NCI-H2081 treated with DMSO at 0.1 percent for 48 hours (cell line): ENCODE measurements at regions not wholly inside any gene's neighbourhood (a gene's known extent, or its start where the extent isn't known, plus 50 kb on each side); places are given as distances from the start of the nearest gene placed in this dataset.

Experiments used
- DNase-seq: peaks from one replicate; lab custom pipeline; 2025; lab: John Stamatoyannopoulos, UW

DNA sequence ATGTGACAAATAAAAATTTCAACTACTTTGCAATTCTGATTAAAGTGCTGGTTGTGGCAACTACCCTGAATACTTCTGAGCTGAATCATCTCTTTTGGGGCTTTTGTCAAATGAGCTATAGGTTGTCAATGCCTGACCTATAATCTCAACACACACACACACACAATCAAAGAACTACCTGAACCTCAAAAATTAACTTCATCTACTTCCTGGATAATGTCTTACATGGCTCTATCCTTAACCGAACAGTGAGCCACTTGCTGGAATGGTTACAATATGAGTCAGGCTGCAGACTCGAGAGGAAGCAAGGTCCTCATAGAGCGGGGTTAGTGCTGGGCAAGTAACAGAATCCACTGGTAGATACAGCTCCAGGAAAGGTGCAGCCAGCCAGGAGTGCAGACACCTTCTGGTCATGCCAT is 70.6 kb upstream of the DST start:
- no peak for DNase-seq

DNA sequence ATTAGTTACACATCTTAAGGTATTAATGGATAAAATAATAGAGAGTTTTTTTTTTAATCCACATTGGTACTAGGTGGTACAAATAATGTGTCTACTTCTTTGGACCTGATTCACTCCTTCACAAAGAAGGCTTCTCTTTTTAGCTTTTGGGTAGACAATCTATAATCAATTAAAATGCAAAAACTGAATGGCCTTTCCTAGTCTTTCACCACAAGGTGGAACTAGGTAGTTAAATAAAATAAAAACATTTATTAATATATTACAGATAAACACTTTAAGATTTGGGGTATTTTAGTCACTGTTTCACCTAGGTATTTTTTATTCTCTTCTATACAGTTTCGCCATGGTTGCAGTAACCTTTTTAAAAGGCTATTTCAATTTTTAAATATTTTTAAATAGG is 68.3 kb upstream of the DST start:
- DNase-seq, result no peak

DNA sequence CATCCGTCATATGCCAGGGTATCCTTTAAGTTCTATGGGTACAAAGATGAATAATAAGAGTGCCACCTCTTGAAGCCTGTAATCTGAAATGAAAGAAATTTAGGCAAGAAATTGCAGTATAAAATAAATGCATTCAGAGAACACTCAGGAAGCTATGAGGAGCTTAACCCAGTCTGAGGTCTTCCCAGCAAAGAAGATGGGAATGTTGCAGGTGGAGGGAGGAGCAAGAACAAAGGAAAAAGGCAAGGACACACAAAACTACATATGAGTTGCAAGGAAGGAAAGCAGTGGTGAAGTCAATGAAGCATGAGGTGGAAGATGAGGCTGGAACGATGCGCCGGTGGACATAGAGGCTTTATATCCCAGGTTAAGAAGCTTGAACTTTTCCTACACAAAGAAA is 67.0 kb upstream of the DST start:
- DNase-seq, result no peak

- DNase-seq, result no peak
These were observed 66.3 kb upstream of the DST start for GRCh38 chr6:56708810-56709597.

DNA sequence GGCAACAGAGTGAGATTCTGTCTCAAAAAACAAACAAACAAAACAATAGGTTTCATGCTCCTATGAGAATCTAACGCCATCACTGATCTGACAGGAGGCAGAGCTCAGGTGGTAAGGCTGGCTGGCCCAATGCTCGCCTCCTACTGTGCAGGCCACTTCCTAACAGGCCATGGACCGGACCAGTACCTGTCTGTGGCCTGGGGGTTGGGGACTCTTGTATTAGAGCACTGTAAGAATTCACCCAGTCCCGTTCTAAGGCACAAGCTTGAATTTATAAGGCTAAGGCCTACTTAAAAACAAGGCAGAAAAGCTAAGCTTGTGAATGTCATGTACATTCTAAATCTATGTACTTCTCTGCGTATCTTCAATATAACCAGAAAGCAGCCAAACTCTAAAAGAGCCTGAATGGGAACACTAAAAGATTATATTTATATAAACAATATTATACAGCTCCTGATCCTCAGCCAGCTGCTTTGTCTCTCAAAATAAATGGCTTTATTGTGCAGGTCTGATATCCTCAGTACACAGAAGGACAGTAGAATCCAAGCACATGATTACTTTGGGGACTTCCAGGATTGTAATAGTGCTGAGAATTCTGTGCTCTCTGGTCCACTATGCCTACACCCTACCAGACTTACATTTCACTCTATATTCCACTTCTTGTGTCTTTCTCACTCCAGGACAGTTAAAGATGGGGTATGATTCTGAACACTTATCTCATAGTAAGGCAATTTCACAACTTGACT is 64.5 kb upstream of the DST start:
- no peak for DNase-seq

- DNase-seq, result no peak
These were observed 56.5 kb upstream of the DST start for GRCh38 chr6:56699066-56699654.

GRCh38 chr6:56695702-56696101 is 53.0 kb upstream of the DST start:
- DNase-seq, result no peak

DNA sequence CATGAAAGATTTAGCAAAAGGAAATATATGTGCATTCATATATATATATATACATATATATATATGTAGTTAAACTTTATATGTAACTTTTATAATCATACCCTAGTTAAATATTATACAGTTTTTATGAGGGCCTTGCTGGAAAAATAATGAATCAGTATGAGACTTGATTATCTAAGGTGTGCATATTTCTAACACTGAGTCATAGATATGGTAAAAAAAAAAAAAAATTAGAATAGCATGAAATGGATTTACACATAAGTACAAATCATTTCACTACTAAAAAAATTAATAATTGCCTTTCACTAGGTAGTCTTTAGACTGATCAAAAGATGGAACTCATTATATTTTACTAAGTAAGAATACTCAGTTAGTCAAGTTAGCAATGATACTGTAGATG is 51.3 kb upstream of the DST start:
- DNase-seq, result no peak

DNA sequence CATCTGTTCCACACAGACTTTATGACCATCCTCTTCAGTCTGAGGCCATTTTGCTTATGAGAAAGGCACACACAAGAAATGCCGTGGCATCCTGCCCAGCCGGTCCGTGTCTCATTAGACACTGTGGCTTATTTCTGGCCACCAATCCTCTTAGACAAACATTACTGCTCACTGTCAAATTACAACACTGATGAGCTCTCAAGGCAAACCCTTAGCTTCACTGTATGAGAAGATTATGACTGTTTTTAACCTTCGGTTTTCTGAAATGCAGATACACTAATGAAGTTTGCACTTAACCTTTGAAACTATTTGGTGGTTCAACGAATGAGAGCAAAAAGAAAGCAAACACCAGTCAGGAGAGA is 50.5 kb upstream of the DST start:
- no peak for DNase-seq

DNA sequence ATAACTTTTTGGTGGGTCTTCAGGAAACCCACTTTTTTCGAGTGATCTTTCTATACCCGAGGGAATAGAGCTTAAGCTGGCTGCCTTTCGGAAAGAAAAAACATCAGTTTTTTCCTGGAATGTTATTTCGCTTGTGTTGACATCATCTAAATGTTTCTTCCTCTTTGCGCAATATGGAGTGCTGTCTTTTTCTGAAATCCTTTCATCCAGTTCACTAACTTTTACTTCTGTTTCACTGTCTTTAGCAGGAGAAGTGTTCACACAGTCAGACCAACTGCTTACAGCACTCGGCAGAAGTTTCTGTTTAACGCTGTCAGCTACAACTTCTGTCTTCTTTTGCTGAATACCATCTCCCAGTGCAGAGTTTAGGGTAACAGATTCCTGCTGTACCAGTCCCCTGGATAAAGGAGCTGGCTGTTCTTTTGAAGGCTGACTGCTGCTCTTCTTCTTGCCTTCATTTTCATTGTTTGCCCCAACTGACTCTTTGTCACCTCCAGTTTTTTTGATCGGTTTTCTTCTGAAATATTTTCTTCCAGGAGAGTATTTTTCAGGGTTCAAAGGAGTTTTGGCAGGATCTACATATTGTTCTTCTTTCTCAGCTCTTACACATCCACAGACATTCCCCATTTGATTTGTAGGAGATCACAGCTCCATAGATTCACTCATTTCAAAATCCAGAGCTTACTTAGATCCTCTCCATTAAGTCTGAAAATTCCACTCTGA is 50.0 kb upstream of the DST start:
- DNase-seq, result no peak
